ENCODE measurements at regions not wholly inside any gene's neighbourhood (a gene's known extent, or its start where the extent isn't known, plus 50 kb on each side); places are given as distances from the start of the nearest gene placed in this dataset.
A peak's percentile ranks its signal among the peaks of the same experiment; 100 is the strongest.

DNA sequence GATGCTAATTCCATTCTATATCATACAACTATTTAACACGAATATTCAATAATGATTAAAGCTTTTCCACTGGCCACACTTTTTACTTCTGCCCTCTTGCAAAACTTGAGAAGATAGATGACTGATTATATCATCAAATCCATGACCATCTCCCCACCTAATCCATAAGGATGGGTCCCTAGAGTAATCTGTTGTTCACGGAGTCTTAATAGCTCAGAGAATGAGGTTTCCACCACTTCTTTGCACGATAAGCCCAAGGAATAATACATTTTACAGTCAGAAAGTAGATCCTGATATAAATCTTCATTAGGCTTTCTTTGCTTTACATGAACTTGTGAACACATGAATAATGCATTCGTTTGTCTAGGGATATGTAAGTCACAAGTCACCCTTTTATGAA lies 527.2 kb downstream of the GALC start:
- WGBS, 10 experiments: 8 to 100% (median 56%) methylated on average over 1 to 4 of the region's 4 CpGs
- peaks cover 0 to 12% of the 10 kb centered on the region in 2 donors for H3K4me1 ChIP-seq (replicated peaks in 1 of 2)
- no peak overlapping the region for H3K4me3 ChIP-seq
- in situ Hi-C loops (cut with MboI; ENCODE audit: low pct_unique_long_range_greater_than_20kb in 2 of 9, low sequenced_read_pairs in 9 of 9, unreplicated experiment in 9 of 9): no loop called here
- H3K27ac ChIP-seq: no peak overlapping the region
- ATAC-seq (replicated peaks in 6 of 8): peak in 6 of 8 experiments; percentile 43 to 82 (median 72)

DNA sequence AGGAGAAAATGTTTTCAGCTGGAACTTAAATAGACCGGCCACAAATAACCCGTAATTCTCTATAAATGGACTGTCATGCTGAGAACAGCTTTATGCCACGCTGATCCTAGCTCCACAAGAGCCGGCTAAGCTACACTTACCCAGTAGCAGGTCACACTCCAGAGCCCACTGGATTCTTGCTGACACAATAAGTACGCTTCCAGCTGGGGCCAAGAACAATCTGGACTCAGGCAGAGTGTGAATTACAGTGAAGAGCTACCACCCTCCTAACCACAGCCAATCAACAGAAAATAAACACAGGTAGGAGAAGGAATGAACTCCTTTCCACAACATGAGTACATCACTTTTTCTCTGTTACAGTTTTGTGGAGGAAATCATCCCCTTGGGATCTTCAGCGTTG lies 531.3 kb downstream of the GALC start:
- no peak overlapping the region for H3K4me3 ChIP-seq
- in situ Hi-C loops (cut with MboI; ENCODE audit: low pct_unique_long_range_greater_than_20kb in 2 of 9, low sequenced_read_pairs in 9 of 9, unreplicated experiment in 9 of 9): no loop called here
- no peak for ATAC-seq (replicated peaks in 6 of 8)
- H3K4me1 ChIP-seq (replicated peaks in 1 of 2): peaks cover 0 to 12% of the 10 kb centered on the region in 2 donors
- WGBS, 10 experiments: 20 to 95% (median 79%) methylated on average over 2 to 6 of the region's 6 CpGs; no CpG with 5 or more reads in 1 of the 10 experiments
- no peak overlapping the region for H3K27ac ChIP-seq

- 10 to 92% (median 83%) methylated on average over 3 to 6 of the region's 6 CpGs; no CpG with 5 or more reads in 1 of the 10 experiments for WGBS, 10 experiments
- no peaks in the 10 kb centered on the region for H3K4me1 ChIP-seq (replicated peaks in 1 of 2)
- no peak for ATAC-seq (replicated peaks in 6 of 8)
- no peak overlapping the region for H3K4me3 ChIP-seq
- in situ Hi-C loops (cut with MboI; ENCODE audit: low pct_unique_long_range_greater_than_20kb in 2 of 9, low sequenced_read_pairs in 9 of 9, unreplicated experiment in 9 of 9): no loop called here
- no peak overlapping the region for H3K27ac ChIP-seq
Measured at GRCh38 chr14:87457720-87458119, 535.3 kb downstream of the GALC start.

- WGBS, 10 experiments: 32 to 100% (median 77%) methylated on average over 1 to 3 of the region's 3 CpGs
Measured at GRCh38 chr14:87450193-87450592, 542.8 kb downstream of the GALC start.

DNA sequence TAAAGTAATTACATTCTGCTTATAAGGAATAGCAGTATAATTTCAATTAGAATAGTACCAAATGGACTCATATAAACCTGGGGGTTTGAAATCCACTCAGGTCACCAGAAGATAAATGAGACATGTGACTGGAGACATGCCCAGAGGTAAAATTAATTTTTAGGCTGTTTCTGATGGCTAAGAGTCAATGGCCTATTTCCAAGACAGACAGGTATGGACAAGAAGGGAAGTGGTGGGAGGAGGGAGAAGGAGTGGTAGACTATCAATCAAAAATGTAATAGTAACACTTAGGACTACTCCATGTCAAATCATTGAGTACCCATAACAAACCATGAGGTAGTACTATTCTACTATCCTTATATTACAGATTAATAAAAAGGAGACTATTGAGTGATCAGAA lies 544.0 kb downstream of the GALC start:
- in situ Hi-C loops (cut with MboI; ENCODE audit: low pct_unique_long_range_greater_than_20kb in 2 of 9, low sequenced_read_pairs in 9 of 9, unreplicated experiment in 9 of 9): no loop called here
- H3K4me1 ChIP-seq (replicated peaks in 1 of 2): no peaks in the 10 kb centered on the region

More at GRCh38 chr14:87450193-87450592, 542.8 kb downstream of the GALC start:
- no peak for ATAC-seq (replicated peaks in 6 of 8)
- Histone ChIP-seq H3K27ac (no peak overlapping the region), H3K4me1 (replicated peaks in 1 of 2) (no peaks in the 10 kb centered on the region), H3K4me3 (no peak overlapping the region)
- in situ Hi-C loops (cut with MboI; ENCODE audit: low pct_unique_long_range_greater_than_20kb in 2 of 9, low sequenced_read_pairs in 9 of 9, unreplicated experiment in 9 of 9): no loop called here

GRCh38 chr14:87443787-87444186 lies 549.2 kb downstream of the GALC start:
- no peak overlapping the region for H3K4me3 ChIP-seq
- in situ Hi-C loops (cut with MboI; ENCODE audit: low pct_unique_long_range_greater_than_20kb in 2 of 9, low sequenced_read_pairs in 9 of 9, unreplicated experiment in 9 of 9): no loop called here
- ATAC-seq (replicated peaks in 6 of 8): no peak
- no peaks in the 10 kb centered on the region for H3K4me1 ChIP-seq (replicated peaks in 1 of 2)
- no peak overlapping the region for H3K27ac ChIP-seq

More for the DNA sequence above, 544.0 kb downstream of the GALC start:
- no peak for ATAC-seq (replicated peaks in 6 of 8)
- no peak overlapping the region for H3K4me3 ChIP-seq
- no peak overlapping the region for H3K27ac ChIP-seq

DNA sequence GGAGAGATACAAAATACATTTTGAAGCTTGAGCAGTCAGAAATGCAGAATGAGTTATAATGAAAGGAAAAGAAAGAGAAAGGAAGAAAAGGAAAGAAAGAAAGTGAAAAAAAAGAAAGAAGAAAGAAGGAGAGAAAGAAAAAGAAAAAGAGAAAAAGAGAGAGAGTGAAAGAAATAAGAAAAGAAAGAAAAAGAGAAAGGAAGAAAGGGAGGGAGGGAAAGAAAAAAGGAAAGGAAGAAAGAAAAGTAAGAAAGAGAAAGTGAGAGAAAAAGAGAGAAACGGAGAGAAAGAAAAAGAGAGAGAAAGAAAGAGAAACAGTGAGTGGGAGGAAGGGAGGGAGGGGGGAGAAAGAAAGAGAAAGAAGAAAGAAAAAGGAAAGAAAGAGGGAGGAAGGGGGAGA lies 549.9 kb downstream of the GALC start:
- Histone ChIP-seq H3K4me3 (no peak overlapping the region), H3K27ac (no peak overlapping the region), H3K4me1 (replicated peaks in 1 of 2) (no peaks in the 10 kb centered on the region)
- 19 to 100% (median 82%) methylated on average over 1 of the region's 1 CpG; no CpG with 5 or more reads in 2 of the 10 experiments for WGBS, 10 experiments
- ATAC-seq (replicated peaks in 6 of 8): no peak
- in situ Hi-C loops (cut with MboI; ENCODE audit: low pct_unique_long_range_greater_than_20kb in 2 of 9, low sequenced_read_pairs in 9 of 9, unreplicated experiment in 9 of 9): no loop called here

GRCh38 chr14:87437158-87437557 lies 555.8 kb downstream of the GALC start:
- in situ Hi-C loops (cut with MboI; ENCODE audit: low pct_unique_long_range_greater_than_20kb in 2 of 9, low sequenced_read_pairs in 9 of 9, unreplicated experiment in 9 of 9): no loop called here
- H3K4me3 ChIP-seq: no peak overlapping the region
- 42 to 90% (median 65%) methylated on average over 1 to 2 of the region's 2 CpGs; no CpG with 5 or more reads in 2 of the 10 experiments for WGBS, 10 experiments

DNA sequence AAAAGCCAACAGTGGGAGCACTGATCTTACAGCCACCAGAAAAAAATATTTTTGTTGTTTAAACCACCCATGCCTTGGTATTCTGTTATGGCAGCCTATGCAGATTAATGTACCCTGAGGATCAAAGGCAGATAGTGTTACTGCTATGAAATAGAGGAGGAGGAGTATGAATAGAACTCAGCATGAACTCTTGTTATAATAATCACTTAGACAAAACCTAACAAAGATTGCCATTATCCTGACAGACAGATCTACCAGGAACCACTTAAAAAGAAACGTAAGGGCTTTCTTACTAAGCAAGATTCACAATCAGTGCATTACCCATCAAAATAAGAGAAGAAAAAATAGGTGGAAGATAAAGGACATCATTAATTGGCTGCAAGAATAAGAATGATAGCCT lies 558.3 kb downstream of the GALC start:
- in situ Hi-C loops (cut with MboI; ENCODE audit: low pct_unique_long_range_greater_than_20kb in 2 of 9, low sequenced_read_pairs in 9 of 9, unreplicated experiment in 9 of 9): no loop called here
- Histone ChIP-seq H3K4me3 (no peak overlapping the region), H3K4me1 (replicated peaks in 1 of 2) (peaks cover 0 to 2% of the 10 kb centered on the region in 2 donors), H3K27ac (no peak overlapping the region)
- no peak for ATAC-seq (replicated peaks in 6 of 8)
- 0 to 67% (median 47%) methylated on average over 1 of the region's 1 CpG; no CpG with 5 or more reads in 4 of the 10 experiments for WGBS, 10 experiments

More at GRCh38 chr14:87437158-87437557, 555.8 kb downstream of the GALC start:
- no peak overlapping the region for H3K27ac ChIP-seq
- ATAC-seq (replicated peaks in 6 of 8): no peak
- no peaks in the 10 kb centered on the region for H3K4me1 ChIP-seq (replicated peaks in 1 of 2)

GRCh38 chr14:87434011-87434410 lies 559.0 kb downstream of the GALC start:
- Histone ChIP-seq H3K27ac (no peak overlapping the region), H3K4me3 (no peak overlapping the region), H3K4me1 (replicated peaks in 1 of 2) (peaks cover 0 to 2% of the 10 kb centered on the region in 2 donors)
- 80 to 100% (median 91%) methylated on average over 1 of the region's 1 CpG; no CpG with 5 or more reads in 2 of the 10 experiments for WGBS, 10 experiments
- no peak for ATAC-seq (replicated peaks in 6 of 8)
- in situ Hi-C loops (cut with MboI; ENCODE audit: low pct_unique_long_range_greater_than_20kb in 2 of 9, low sequenced_read_pairs in 9 of 9, unreplicated experiment in 9 of 9): no loop called here

DNA sequence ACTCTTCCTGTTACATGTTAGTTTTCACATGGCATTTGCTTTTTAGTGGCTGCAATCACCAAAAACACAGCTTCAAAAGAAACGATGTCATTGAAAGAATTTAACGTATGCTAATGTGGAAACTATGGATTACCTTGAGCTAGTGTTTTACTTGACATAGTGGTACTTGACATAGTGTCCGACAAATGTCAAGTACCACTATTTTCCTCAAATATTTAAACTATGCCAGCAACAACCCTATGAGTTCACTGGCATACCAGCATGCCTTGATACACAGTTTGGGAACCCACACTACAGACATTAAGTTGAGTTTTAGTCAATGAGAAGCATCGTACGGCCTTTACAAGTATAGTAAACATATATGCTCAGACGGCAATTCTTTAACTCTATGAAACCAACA lies 560.3 kb downstream of the GALC start:
- H3K4me3 ChIP-seq: no peak overlapping the region
- no peak overlapping the region for H3K27ac ChIP-seq
- in situ Hi-C loops (cut with MboI; ENCODE audit: low pct_unique_long_range_greater_than_20kb in 2 of 9, low sequenced_read_pairs in 9 of 9, unreplicated experiment in 9 of 9): no loop called here
- peaks cover 0 to 2% of the 10 kb centered on the region in 2 donors for H3K4me1 ChIP-seq (replicated peaks in 1 of 2)
- WGBS, 10 experiments: 33 to 100% (median 78%) methylated on average over 3 to 6 of the region's 6 CpGs; no CpG with 5 or more reads in 1 of the 10 experiments
- ATAC-seq (replicated peaks in 6 of 8): no peak

DNA sequence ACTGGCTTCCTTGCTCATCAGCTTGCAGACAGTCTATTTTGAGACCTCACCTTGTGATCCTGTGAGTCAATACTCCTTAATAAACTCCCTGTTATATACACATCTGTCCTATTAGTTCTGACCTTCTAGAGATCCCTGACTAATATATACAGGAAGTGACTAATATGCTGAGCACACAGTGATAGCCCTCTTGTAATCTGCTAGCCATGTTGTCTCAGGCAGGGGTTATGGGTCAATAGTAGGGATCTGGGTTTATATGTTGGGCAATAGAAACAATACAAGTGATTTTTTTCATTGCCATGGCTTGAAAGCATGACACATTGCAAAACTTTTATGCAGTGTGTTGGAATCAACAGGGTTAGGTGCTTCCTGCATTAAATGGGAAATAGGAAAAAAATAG lies 562.2 kb downstream of the GALC start:
- in situ Hi-C loops (cut with MboI; ENCODE audit: low pct_unique_long_range_greater_than_20kb in 2 of 9, low sequenced_read_pairs in 9 of 9, unreplicated experiment in 9 of 9): no loop called here

DNA sequence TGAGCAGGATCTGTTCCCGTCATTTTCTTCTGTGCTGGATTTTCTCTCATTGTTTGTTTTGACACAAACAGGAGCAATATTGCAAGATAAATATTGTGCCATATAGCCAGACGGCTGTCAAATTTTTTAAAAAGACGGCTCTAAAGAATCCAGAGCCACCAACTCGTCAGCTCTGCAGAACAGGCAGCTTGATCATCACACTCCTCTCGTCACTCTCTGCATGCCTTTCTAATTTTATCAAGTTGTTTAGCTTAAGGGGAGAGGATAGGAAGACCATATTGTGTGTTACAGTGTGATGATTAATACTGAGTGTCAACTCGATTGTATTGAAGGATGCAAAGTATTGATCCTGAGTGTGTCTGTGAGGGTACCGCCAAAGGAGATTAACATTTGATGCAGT lies 562.8 kb downstream of the GALC start:
- peak in 3 of 8 experiments; percentile 44 to 52 (median 46) for ATAC-seq (replicated peaks in 6 of 8)
- WGBS, 10 experiments: 8 to 88% (median 80%) methylated on average over 1 to 7 of the region's 7 CpGs; no CpG with 5 or more reads in 1 of the 10 experiments
- H3K27ac ChIP-seq: peak overlapping the region in 1 of 2 donors; percentile 50
- H3K4me3 ChIP-seq: no peak overlapping the region
- peaks cover 0 to 2% of the 10 kb centered on the region in 2 donors for H3K4me1 ChIP-seq (replicated peaks in 1 of 2)
- in situ Hi-C loops (cut with MboI; ENCODE audit: low pct_unique_long_range_greater_than_20kb in 2 of 9, low sequenced_read_pairs in 9 of 9, unreplicated experiment in 9 of 9): no loop called here

More for the DNA sequence above, 562.2 kb downstream of the GALC start:
- Histone ChIP-seq H3K4me1 (replicated peaks in 1 of 2) (peaks cover 0 to 2% of the 10 kb centered on the region in 2 donors), H3K4me3 (no peak overlapping the region), H3K27ac (no peak overlapping the region)
- peak in 4 of 8 experiments; percentile 50 to 75 (median 70) for ATAC-seq (replicated peaks in 6 of 8)

DNA sequence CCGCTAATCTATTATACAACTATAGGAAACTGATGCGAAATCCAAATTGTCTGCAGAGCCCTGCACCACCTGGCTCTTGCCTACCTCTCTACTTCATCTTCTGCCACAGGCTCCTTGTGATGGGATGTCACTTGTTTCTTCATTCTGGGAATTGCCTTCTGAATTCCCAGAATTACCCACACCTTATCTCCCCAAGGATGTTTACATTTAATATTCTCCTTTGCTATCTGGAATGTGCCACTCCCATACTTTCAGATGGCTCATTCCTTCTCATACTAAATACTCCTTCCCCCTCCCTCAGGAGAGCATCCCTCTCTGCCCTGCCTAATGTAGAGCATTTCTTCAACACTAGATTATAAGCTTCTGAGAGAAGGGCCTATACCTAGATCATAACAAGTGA lies 573.1 kb downstream of the GALC start:
- no peaks in the 10 kb centered on the region for H3K4me1 ChIP-seq (replicated peaks in 1 of 2)
- in situ Hi-C loops (cut with MboI; ENCODE audit: low pct_unique_long_range_greater_than_20kb in 2 of 9, low sequenced_read_pairs in 9 of 9, unreplicated experiment in 9 of 9): no loop called here
- WGBS, 10 experiments: 53 to 100% (median 84%) methylated on average over 2 of the region's 2 CpGs; no CpG with 5 or more reads in 5 of the 10 experiments
- H3K27ac ChIP-seq: no peak overlapping the region
- no peak for ATAC-seq (replicated peaks in 6 of 8)
- no peak overlapping the region for H3K4me3 ChIP-seq
